HG02678 (cell line): ENCODE measurements at regions not wholly inside any gene's neighbourhood (a gene's known extent, or its start where the extent isn't known, plus 50 kb on each side); places are given as distances from the start of the nearest gene placed in this dataset.

Source experiments
- ATAC-seq: cut with Tn5 transposase; IDR thresholded peaks from one replicate; pipeline ENCODE4 v1.9.1; 2021; ENCODE audit warnings: mild to moderate bottlenecking, moderate library complexity; ENCODE audit not compliant: unreplicated experiment

DNA sequence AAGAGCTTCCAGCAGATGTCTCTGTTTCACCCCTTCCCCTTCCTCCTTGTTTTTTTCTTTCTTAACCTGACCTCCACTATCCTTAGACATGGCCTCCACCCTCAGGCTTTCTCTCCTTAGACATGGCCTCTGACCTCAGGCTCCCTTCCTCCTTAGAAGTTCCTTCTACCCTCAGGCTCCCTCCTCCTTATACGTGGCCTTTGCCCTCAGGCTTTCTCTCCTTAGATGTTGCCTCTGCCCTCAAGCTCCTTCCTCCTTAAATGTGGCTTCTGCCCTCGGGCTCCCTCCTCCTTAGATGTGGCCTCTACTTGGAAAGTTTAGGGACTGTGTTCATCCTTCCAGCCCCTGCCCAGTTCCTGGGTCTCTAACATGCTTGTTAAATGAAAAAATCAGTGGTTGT, 180.4 kb upstream of the S1PR3 start:
- no peak for ATAC-seq

DNA sequence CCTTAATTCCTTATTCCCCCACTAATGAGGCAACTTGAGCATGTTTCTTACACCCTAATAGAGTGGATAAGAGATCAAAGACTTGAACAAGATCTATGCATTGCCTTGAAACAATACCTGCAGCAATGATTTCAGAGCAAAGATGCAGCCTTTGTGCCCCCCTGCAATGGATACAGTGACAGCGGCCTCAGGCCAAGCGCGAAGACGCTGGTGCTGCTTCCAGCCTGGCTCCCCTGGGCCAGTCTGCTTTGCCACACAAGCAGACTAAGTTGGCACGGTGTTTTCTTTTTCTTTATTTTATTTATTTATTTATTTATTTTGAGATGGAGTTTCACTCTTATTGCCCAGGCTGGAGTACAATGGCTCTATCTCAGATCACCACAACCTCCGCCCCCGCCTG, 179.8 kb upstream of the S1PR3 start:
- ATAC-seq = no peak

DNA sequence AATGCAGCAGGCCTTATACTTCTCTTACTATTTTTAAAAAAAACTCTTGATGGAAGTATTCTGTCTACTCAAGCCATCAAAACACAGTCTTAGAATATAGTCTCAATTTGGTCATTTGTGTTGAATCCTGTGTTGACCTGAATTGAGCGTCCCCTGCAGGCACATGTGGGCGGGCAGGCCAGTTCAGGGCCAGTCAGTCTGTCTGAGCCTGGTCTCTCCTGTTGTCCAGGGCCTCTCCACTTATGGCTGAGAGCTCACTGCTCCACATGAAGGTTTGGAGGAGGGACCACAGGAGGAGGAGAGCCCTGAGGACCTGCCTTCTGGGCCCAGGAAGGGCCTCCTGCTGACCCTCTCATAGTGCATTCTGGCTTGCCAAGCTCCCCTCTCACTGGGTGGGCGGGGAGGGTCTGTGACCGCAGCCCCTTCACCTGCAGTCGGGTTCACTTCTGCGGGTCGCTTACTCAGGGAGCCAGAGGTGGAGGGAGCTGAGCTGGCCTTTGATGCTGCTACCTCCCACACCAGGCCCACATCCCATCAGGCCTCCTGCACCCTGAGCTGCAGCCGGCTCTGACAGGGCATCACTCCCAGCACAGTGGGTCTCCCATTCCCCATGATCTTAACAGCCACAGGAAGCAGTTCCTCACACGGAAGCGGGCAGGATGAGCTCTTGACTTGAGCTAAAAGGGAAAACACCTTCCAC, 178.2 kb upstream of the S1PR3 start:
- ATAC-seq = no peak

DNA sequence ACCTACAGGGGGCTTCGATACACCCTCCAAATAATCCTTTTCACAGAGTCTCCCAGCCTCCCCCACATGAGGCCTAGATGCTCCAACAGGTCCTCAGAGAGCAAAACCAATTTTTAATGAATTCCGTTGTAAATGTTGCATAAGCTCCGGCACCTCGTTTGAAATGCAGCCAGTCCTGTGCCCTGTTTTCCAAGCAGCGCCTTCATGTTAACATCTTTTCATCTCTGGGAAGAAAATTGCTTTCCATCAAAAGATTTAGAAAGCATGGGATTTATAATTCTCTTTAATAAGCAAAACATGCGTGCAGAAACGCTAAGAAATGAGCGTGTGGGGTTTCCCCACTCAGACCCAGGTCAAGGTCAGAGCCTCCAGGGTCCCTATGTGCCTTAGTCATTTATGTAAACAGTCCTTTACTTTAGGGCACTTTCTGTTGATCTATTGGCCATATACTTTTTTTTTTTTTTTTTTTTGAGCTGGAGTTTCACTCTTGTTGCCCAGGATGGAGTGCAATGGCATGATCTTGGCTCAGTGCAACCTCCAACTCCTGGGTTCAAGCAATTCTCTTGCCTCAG, 177.5 kb upstream of the S1PR3 start:
- ATAC-seq = no peak

DNA sequence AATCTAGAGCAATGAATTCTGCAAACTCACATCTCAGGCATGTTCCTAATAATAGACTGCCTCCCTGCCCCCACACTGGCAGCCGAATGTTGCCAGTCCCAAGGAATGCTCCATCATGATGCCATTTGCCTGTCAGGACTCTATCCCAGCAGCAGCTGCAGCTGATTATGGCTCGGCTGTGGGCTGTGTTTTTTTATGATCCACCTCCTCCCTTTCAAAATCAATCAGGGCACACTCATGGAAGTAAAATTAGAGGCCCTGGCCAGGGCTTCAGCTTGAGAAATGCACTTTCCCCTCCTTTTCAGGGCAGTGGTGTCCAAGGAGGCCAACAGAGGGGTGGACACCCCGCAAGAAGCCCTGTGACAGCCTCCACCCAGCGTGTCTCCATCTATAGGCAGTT, 176.7 kb upstream of the S1PR3 start:
- no peak for ATAC-seq

DNA sequence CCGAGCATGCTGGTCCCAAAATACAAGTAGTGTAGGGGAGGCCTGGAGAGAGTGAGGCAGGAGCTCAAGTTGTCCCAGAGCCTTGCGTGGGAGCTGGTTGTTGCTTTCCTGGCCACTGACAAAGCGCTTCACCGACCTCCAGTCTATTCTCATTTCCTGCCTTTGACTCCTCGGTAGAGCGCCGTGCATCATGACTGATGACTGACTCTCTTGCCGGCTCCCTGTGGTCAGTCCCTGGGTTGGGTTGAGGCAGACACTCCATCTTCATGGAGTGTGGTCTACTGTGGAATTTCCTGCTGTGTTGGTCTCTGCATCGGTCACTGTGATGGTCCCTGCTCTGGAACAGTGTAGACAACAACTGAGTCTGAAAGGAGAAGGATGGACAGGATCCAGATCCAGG, 175.1 kb upstream of the S1PR3 start:
- no peak for ATAC-seq

DNA sequence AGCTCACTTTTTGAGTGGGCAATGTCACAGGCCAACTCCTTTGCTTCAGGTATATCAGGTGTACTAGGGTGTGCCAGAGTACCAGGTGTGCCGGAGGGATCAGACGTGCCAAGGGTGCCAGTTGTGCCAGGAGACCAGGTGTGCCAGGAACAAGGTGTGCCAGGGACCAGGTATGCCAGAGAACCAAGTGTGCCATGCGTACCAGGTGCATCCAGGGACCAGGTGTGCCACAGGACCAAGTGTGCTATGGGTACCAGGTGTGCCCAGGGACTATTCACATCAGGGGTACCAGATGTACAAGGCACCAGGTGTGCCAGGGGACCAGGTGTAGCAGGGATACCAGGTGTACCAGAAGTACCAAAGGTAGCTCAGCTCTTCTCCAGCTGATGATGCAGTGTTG, 174.7 kb upstream of the S1PR3 start:
- ATAC-seq = no peak

DNA sequence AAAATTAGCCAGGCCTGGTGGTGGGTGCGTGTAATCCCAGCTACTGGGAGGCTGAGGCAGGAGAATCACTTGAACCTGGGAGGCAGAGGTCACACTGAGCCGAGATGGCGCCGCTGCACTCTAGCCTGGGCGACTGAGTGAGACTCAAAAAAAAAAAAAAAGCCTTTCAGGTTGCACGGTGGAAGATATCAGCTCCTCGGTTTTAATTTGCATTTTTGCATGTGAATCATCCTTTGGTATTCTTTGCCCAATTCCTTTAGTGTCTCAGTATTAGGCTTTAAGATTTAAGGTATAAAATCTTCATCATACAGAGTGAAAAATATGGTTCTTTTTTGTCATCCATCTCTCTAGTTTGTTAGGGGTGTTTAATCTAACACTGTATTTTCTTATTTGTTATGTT, 173.6 kb upstream of the S1PR3 start:
- no peak for ATAC-seq

DNA sequence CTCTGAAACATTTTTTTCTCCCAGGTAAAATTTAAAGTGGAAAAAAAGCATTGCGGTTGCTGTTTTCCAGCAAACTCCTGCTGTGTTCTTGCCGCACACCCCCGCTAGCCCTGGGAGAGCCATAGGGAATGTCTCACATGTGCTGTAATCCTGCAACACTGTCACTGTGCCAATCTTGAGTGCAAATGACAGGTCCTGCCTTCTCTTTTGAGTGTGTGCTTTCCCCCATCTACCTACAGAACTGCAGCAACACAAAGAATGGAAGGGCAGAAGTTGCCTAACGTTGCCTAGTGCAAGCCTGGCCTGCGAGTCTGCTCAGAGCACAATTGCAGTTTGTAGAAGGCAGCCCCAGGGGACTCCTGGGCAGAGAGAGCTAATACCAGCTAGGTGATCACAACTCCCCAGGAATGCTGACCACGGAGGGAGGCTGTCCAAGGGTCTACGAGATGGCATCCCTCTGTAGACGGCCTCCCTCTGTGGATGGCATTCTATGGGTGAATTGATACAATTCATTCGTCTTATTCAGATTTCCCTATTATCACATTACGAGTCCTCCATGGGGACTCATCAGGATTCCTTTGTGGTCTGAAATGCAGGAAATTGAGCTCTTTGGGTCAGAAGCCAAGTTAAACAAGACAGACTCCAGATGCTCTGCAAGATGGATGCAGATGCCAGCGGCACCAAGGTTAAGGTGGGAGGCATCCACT, 172.6 kb upstream of the S1PR3 start:
- ATAC-seq = no peak

DNA sequence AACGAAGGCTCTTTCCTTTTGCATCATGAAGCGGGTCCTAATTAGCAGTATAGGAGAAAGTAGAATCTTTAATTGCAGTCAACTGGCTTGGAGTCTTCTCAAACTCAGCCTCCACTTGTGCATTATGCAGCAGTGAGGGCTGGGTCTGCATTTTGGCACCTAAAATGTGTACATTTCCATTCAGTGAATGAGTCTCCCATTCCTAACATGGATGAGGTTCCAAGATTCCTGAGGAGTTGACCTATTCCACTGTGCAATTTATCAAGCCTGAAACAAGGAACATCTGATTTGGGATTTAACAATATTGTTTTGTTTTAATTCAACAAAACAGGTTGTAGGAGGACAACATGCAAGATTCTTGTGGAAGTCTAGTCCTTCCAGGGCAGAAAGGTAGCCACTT, 171.8 kb upstream of the S1PR3 start:
- ATAC-seq = no peak

DNA sequence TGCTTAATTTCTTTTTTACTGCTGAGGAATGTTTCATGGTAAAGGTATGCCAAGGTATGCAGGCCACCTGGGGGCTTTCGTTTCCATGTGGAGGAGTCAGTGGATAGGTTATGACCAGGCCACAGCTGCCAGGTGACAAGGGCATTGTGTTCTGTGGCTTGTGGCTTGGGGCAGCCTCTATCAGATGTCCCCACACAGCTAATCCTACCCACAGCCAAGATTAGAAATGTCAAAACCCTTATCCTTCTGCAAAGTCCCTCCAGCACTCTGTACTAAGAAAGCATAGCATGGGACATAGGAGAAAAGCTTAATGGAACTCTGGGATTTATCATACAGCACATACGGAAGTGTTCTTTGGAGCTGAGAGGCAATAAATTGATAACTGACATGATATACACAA, 171.2 kb upstream of the S1PR3 start:
- ATAC-seq = no peak

DNA sequence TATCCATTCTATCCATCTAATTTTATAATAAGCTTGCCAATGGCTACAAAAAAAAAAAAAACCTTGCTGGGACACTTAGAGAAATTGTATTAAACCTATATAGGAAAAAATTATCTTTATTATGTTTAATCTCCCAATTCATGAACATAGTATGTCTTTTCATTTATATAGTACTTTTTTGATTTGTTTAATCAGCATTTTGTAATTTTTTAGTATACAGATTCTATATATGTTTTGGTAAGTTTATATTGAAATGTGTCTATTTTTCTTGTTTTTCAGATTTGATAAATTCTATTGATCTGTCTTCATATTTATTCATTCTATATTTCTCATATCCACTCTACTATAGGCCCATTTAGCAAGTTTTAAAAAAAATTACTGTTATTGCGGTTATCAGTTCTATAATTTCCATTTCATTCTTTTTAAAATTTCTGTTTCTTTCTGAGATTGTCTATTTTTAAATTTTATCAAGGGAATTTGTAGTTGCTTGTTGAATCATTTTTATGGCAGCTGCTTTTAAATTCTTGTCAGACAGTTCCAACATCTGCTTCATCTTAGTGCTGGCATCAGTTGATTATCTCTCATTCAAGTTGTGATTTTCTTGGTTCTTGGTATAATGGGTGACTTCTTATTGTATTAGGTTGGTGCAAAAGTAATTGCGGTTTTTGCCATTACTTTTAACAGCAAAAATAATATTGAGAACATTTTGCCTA, 170.1 kb upstream of the S1PR3 start:
- no peak for ATAC-seq

DNA sequence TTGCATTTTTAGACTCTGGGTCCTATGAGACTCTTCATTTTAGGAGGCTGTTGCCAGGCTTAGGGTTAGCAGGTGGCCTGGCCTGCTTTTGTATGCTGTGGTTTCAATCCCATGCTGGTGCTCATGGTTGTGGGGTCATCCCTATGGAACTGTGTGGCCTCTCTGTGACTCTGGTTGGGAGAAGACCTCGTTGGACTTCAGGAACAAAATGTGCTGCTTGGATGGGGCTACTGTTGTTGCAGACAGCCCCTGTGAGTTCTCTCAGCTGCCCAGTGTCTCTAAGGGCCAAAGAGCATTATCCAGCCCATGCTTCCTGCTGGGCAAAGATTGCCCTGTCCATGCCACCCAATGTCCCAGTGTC, 169.5 kb upstream of the S1PR3 start:
- ATAC-seq = no peak

DNA sequence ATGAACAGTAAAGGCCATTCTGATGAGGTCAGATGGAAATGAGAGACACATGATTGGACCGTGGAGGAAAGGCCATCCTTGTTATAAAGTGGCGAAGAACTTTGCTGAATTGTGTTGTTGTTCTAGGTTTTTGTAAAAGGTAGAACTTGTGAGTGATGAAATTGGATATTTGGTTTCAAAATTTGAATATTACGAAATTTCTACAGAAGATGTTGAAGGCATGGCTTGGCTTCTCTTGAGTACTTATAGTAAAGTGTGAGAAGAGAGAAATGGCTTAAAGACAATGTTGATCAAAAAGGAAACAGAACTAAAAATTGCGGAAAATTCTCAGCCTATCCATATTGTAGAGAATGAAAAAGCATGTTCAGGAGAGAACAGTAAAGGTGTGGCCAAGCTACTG, 166.6 kb upstream of the S1PR3 start:
- no peak for ATAC-seq

DNA sequence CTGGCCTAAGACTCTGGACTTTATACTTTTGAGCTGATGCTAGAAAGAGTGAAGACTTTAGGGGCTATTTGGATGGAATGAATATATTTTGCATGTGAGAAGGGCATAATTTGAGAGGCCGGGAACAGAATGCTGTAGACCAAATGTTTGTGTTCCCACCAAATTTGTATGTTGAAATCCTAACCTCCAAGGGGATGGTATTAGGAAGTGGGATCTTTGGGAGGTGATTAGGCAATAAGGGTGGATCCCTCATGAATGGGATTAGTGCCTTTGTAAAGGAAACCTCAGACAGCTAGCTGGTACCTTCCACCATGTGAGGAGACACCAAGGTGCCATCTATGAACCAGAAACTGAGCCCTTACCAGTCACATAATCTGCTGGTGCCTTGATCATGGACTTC, 165.1 kb upstream of the S1PR3 start:
- no peak for ATAC-seq

DNA sequence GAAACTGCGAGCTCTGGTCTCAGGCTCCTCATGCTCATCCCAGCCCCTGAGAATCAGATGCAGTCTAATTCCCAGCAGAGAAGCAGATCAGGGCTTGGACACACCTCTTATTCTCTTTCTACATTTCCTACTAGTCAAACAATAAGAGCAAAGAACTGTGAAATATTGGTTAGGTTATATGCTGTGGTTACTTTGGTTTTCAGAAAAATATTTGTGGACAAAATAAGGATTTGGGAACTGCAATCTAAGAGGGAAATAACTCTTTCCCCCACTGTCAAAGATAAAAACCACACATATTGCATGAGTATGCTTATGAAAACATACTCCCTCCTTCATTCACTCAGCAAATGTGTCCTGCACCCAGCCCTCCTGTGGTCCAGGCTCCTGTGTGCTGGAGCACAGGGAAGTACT, 164.5 kb upstream of the S1PR3 start:
- no peak for ATAC-seq

DNA sequence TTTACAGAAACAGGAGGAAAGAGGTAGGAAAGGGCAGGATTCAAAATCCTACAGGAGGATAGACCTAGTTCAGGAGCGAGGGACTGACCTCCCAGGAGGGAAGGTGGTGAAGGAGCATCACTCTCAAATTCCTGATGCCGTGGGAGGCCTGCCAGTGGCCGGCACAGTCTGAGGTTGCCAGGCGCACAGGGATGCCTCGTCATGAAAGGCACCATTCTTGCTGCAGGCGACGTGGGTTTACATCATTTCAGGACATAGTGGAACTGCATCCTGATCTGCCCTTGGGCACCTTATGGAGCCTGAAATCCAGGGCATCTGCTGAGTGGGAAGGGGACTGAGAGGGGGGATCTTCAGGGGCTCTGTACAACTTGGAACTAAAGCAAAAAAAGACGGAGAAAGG, 163.2 kb upstream of the S1PR3 start:
- ATAC-seq = no peak

DNA sequence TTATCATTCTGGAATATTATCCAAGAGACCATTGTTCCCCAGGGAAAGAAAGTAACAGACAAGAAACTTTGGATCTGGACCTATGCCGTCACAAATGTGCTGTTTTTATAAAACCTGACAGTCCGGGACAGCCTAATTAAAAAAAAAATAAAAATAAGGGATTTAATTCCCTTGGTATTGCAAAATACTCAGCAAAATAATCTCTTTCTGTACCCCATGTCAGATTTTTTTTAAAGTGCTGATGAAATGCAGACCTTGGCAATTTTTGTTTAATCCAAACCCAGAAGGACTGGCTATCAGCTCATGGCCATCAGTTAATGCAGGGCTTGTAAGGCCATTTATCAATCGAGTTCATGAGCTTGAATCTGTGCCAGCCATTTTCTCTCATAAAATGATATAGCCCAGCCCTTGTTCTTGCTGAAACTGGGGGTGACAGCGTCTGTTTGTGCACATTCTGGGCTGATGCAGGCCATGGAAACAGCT, 162.7 kb upstream of the S1PR3 start:
- no peak for ATAC-seq

DNA sequence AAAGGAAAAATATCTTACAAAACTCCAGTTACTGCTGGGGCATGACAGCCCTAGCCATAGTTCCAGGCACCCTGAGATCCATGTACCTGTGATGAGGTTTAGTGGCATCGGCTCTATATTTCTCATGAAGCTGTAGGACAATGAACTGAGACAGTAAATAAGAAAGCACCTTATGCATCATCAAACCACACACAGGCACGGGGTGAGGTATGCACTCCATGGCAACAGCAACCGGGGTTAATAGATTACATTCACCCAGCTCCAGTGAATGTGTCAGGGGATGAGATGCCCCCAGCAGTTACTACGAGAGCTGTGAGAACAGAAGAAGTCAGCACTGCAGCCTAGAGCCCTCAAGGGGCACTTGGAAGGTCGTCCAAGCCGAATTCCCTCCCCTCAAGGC, 162.0 kb upstream of the S1PR3 start:
- ATAC-seq = peak; percentile 75

DNA sequence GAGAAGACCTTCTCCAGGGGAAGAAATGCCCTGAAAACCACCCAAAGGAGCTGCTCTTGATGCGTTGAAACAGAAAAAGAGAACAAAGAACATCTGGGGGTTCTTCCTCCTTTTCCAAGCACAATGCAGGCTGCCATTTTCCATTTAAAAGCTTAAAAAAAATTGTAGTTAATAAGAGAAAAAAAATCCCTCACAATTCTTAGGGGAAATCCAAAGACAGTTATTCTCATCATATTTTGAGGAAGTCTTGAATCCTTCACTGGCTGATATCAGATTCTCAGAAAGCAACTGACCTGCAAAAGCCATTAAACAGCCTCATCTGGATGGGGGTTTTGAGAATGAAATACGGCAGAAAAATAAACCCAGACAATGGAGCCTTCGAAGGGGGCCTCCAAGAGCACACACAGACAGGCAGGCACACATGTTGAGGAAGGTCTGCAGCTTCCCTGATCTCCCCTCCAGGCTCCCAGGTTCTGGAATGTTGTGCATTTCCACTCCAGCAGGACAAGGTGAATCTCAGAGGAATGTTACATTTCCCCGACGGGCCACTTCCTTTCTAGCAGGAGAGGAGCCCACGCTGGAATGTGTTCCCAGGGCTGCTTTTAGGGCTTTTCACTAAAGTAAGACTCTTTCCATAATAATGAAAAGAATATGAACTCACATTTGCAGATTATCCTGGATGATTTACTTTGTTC, 159.4 kb upstream of the S1PR3 start:
- no peak for ATAC-seq

DNA sequence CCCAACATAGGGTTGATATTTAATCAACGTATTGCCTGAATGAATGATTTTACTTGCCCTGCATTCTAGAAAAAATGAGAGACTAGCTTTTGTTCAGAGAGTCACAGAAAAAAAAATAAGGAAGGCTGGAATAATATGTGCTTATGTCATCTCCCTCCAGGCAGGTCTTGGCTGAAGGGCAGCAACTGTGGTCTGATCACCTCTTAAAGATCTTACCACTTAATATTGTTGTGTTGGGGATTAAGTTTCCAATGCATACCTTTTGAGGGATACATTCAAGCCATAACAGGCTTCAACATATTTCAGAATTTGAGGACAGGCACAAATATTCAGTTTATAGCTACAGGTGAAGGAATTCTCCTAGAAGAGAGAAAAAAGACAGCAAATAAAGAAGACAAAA, 157.3 kb upstream of the S1PR3 start:
- no peak for ATAC-seq
